ENCODE measurements at regions not wholly inside any gene's neighbourhood (a gene's known extent, or its start where the extent isn't known, plus 50 kb on each side); places are given as distances from the start of the nearest gene placed in this dataset.

DNA sequence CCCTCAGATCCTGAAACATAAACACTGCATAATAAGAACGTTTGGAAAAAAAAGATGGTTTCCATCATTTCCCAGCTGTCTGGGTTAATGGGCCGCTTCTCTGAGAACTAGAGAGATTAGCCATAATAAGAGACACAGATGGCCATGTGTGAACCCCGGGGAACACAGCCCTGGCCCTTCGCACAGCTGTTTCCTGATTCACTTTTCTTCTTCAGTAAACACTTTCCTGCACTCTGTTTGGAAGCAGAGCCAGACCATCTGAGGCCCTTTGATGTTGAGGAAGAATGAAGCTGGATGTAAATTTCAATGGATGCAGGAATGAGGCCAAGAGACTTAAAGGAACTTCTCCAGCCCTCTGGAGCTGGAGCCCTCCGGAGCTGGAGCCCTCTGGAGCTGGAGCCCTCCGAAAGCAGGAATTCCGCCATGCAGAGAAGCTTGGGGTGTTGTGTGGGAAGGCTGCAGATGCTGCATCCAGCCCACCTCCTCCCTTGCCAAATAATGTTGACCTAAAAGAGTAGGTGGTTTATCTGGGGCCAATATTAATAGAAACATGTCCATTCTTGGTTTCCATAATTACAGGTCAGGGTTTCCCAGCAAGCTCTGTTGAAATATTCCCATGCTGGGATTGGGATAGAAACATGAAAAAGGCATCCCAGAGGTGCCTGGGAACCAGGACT lies 218.9 kb downstream of the NXNL2 start:
- Histone ChIP-seq H3K27ac (ENCODE audit: low read depth, low read length) (no peak overlapping the region; the same call in 1 of the 2 replicates), H4K91ac (replicated peaks; ENCODE audit: insufficient read length, low read length) (no peak overlapping the region), H3K36me3 (ENCODE audit: control insufficient read depth in 2 of 4, insufficient read depth in 4 of 4, low read length in 3 of 4) (no peaks in the 10 kb centered on the region), H2BK120ac (replicated peaks; ENCODE audit: low read depth, low read length) (no peak overlapping the region), H3K4ac (replicated peaks; ENCODE audit: insufficient read length, low read depth, low read length) (no peak overlapping the region), H3K79me2 (ENCODE audit: control insufficient read depth in 1 of 2, insufficient read depth in 2 of 2, low read length in 2 of 2) (no peaks in the 10 kb centered on the region), H3K14ac (ENCODE audit: insufficient read length) (no peak overlapping the region), H2BK5ac (ENCODE audit: low read depth, low read length) (no peak overlapping the region), H3K9me3 (ENCODE audit: insufficient read depth in 2 of 2, low read depth in 1 of 2, low read length in 1 of 2) (peaks cover 3 to 4% of the 10 kb centered on the region in 2 experiments; a peak in 1 of 4 replicates), H3K4me2 (ENCODE audit: insufficient read depth in 1 of 2, low read depth in 2 of 2, low read length in 2 of 2) (no peak overlapping the region), H3K27me3 (replicated peaks in 1 of 4; ENCODE audit: control insufficient read depth in 3 of 4, extremely low read depth in 1 of 4, insufficient read depth in 3 of 4, low read length in 3 of 4) (no peaks in the 10 kb centered on the region), H3K23me2 (ENCODE audit: low read depth, low read length) (no peaks in the 10 kb centered on the region), H2BK20ac (ENCODE audit: low read length) (no peak overlapping the region), H2BK12ac (ENCODE audit: low read depth, low read length) (no peak overlapping the region), H3K9ac (replicated peaks in 1 of 4; ENCODE audit: extremely low read depth in 1 of 4, low read depth in 3 of 4, low read length in 3 of 4) (no peak overlapping the region), H3K4me1 (replicated peaks in 1 of 4; ENCODE audit: control insufficient read depth in 3 of 4, insufficient read depth in 4 of 4, low read length in 3 of 4) (no peaks in the 10 kb centered on the region; a peak in 1 of 7 replicates), H3K23ac (ENCODE audit: insufficient read length) (no peak overlapping the region), H4K20me1 (replicated peaks in 1 of 2; ENCODE audit: control insufficient read depth in 1 of 2, insufficient read depth in 2 of 2, low read length in 2 of 2) (no peaks in the 10 kb centered on the region), H4K8ac (ENCODE audit: extremely low read depth, insufficient read depth, low read length) (no peak overlapping the region), H3K79me1 (ENCODE audit: low read depth, low read length) (no peaks in the 10 kb centered on the region), H4K5ac (ENCODE audit: insufficient read length, low read depth, low read length) (no peak overlapping the region), H3K56ac (replicated peaks; ENCODE audit: insufficient read length, low read depth, low read length) (no peak overlapping the region), H3K18ac (ENCODE audit: extremely low read depth, low read length) (no peak overlapping the region), H2AK5ac (ENCODE audit: low read depth, low read length) (no peak overlapping the region), H3K4me3 (ENCODE audit: extremely low read depth in 1 of 4, insufficient read depth in 2 of 4, low read depth in 3 of 4, low read length in 4 of 4) (no peak overlapping the region), H2AFZ (ENCODE audit: low read length) (no peak overlapping the region), H2BK15ac (ENCODE audit: low read length) (no peak overlapping the region)
- ChIA-PET POLR2A (ENCODE audit: partially characterized antibody) (no interaction called here), CTCF (ENCODE audit: partially characterized antibody) (interaction anchor here (1.3 kb wide), 1 partner anchor 17 kb away, joined by 3 read pairs; no protein-coding TSS in a partner anchor)
- FAIRE-seq, result no peak
- 90% methylated on average over 7 of the region's 7 CpGs; no CpG with 5 or more reads in 1 of the 2 experiments for WGBS, 2 experiments (ENCODE audit: extremely low coverage in 1 of 2, insufficient coverage in 1 of 2, insufficient read length in 1 of 2, insufficient replicate concordance in 2 of 2, low coverage in 1 of 2, low lambda C conversion rate in 2 of 2, missing lambda C conversion rate in 1 of 2)
- DNase-seq (ENCODE audit: low read depth in 1 of 2, low spot score in 2 of 2), result no peak
- no peak for TF ChIP-seq ZNF274 (IDR thresholded peaks at IDR 0.05; ENCODE audit: borderline replicate concordance, extremely low read depth, low read length)
- TF ChIP-seq TAF7 (optimal IDR thresholded peaks at IDR 0.05; ENCODE audit: borderline replicate concordance, low read depth, low read length), result no peak
- no peak for TF ChIP-seq SP4 (IDR thresholded peaks at IDR 0.05; ENCODE audit: low read length)
- no peak for TF ChIP-seq TAF1 (IDR thresholded peaks at IDR 0.05; ENCODE audit: low read depth, low read length)
- TF ChIP-seq, protein P1, sequence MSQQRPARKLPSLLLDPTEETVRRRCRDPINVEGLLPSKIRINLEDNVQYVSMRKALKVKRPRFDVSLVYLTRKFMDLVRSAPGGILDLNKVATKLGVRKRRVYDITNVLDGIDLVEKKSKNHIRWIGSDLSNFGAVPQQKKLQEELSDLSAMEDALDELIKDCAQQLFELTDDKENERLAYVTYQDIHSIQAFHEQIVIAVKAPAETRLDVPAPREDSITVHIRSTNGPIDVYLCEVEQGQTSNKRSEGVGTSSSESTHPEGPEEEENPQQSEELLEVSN (IDR thresholded peaks at IDR 0.05), result no peak
- no peak for TF ChIP-seq PHF8 (conservative IDR thresholded peaks at IDR 0.05; ENCODE audit: low read depth, low read length)
- TF ChIP-seq CTBP2 (IDR thresholded peaks at IDR 0.05; ENCODE audit: borderline replicate concordance, insufficient read depth, insufficient read length, low read length), result no peak
- TF ChIP-seq RFX5 (IDR thresholded peaks at IDR 0.05; ENCODE audit: borderline replicate concordance, low read depth, low read length), result no peak
- no peak for TF ChIP-seq RAD21 (IDR thresholded peaks at IDR 0.05 in 1 of 2, conservative IDR thresholded peaks at IDR 0.05 in 1 of 2; ENCODE audit: low read depth in 2 of 2, low read length in 2 of 2)
- no peak for TF ChIP-seq SIRT6 (IDR thresholded peaks at IDR 0.05; ENCODE audit: low read length)
- TF ChIP-seq, protein P2, sequence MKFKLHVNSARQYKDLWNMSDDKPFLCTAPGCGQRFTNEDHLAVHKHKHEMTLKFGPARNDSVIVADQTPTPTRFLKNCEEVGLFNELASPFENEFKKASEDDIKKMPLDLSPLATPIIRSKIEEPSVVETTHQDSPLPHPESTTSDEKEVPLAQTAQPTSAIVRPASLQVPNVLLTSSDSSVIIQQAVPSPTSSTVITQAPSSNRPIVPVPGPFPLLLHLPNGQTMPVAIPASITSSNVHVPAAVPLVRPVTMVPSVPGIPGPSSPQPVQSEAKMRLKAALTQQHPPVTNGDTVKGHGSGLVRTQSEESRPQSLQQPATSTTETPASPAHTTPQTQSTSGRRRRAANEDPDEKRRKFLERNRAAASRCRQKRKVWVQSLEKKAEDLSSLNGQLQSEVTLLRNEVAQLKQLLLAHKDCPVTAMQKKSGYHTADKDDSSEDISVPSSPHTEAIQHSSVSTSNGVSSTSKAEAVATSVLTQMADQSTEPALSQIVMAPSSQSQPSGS (IDR thresholded peaks at IDR 0.05; ENCODE audit: low read length), result no peak

All from H1 (cell line).